ENCODE measurements at regions not wholly inside any gene's neighbourhood (a gene's known extent, or its start where the extent isn't known, plus 50 kb on each side); places are given as distances from the start of the nearest gene placed in this dataset.

- Histone ChIP-seq H3K27ac (no peak overlapping the region), H3K9me3 (no peaks in the 10 kb centered on the region), H3K4me3 (no peak overlapping the region), H3K27me3 (no peaks in the 10 kb centered on the region), H3K36me3 (no peaks in the 10 kb centered on the region), H3K4me1 (no peaks in the 10 kb centered on the region)
- TF ChIP-seq CTCF (IDR thresholded peaks at IDR 0.05), result no peak
- DNase-seq (no peak), FAIRE-seq (no peak), ATAC-seq (no peak)
- 48 to 65% methylated on average over 8 of the region's 8 CpGs for WGBS, 2 donors
- intact Hi-C loops (cut with DNase I), result no loop called here
Measured at GRCh38 chr7:69162931-69163670, 435.2 kb upstream of the AUTS2 start.

GRCh38 chr7:69166979-69167516, 431.2 kb upstream of the AUTS2 start:
- TF ChIP-seq CTCF (IDR thresholded peaks at IDR 0.05), result no peak
- intact Hi-C loops (cut with DNase I), result no loop called here
- DNase-seq, result no peak
- 77 to 87% methylated on average over 7 of the region's 7 CpGs for WGBS, 2 donors
- no peak for ATAC-seq
- Histone ChIP-seq H3K36me3 (no peaks in the 10 kb centered on the region), H3K4me3 (no peak overlapping the region), H3K4me1 (no peaks in the 10 kb centered on the region), H3K27me3 (no peaks in the 10 kb centered on the region), H3K9me3 (no peaks in the 10 kb centered on the region), H3K27ac (no peak overlapping the region)
- no peak for FAIRE-seq

- ATAC-seq (no peak), DNase-seq (no peak), FAIRE-seq (no peak)
- Histone ChIP-seq H3K4me1 (no peaks in the 10 kb centered on the region), H3K9me3 (no peaks in the 10 kb centered on the region), H3K4me3 (no peak overlapping the region), H3K36me3 (no peaks in the 10 kb centered on the region), H3K27me3 (no peaks in the 10 kb centered on the region), H3K27ac (no peak overlapping the region)
- no peak for TF ChIP-seq CTCF (IDR thresholded peaks at IDR 0.05)
- intact Hi-C loops (cut with DNase I), result no loop called here
- WGBS, 2 donors, result 27% methylated on average over 1 of the region's 1 CpG
Measured at GRCh38 chr7:69169386-69169785, 428.9 kb upstream of the AUTS2 start.

- intact Hi-C loops (cut with DNase I), result no loop called here
- no peak for TF ChIP-seq CTCF (IDR thresholded peaks at IDR 0.05)
- no peaks in the 10 kb centered on the region for H3K9me3 ChIP-seq
- H3K4me3 ChIP-seq, result no peak overlapping the region
- peak in 1 of 4 donors; percentile 36 for ATAC-seq
- H3K36me3 ChIP-seq, result no peaks in the 10 kb centered on the region
- no peak for DNase-seq
- H3K4me1 ChIP-seq, result no peaks in the 10 kb centered on the region
- WGBS, 2 donors, result 31 to 33% methylated on average over 10 of the region's 10 CpGs
- no peak for FAIRE-seq
- H3K27me3 ChIP-seq, result no peaks in the 10 kb centered on the region
- H3K27ac ChIP-seq, result no peak overlapping the region
Measured at GRCh38 chr7:69172357-69173077, 425.8 kb upstream of the AUTS2 start.

- Histone ChIP-seq H3K27me3 (no peaks in the 10 kb centered on the region), H3K4me3 (no peak overlapping the region), H3K27ac (no peak overlapping the region), H3K9me3 (no peaks in the 10 kb centered on the region), H3K4me1 (no peaks in the 10 kb centered on the region), H3K36me3 (no peaks in the 10 kb centered on the region)
- TF ChIP-seq CTCF (IDR thresholded peaks at IDR 0.05), result no peak
- FAIRE-seq (no peak), ATAC-seq (no peak), DNase-seq (no peak)
- intact Hi-C loops (cut with DNase I), result no loop called here
- WGBS, 2 donors, result 59 to 66% methylated on average over 4 of the region's 4 CpGs
Measured at GRCh38 chr7:69173341-69173740, 424.9 kb upstream of the AUTS2 start.

Measured in pancreas (tissue), 10 donors.